ENCODE measurements at regions not wholly inside any gene's neighbourhood (a gene's known extent, or its start where the extent isn't known, plus 50 kb on each side); places are given as distances from the start of the nearest gene placed in this dataset.

- no CpG with 5 or more reads among the region's 1 CpG for WGBS, 2 experiments (ENCODE audit: extremely low coverage in 2 of 2, insufficient read length in 1 of 2)
- Histone ChIP-seq H3K4me1 (ENCODE audit: control insufficient read depth, insufficient read depth, low read length) (no peaks in the 10 kb centered on the region), H3K9me1 (ENCODE audit: insufficient read depth, low read length) (no peaks in the 10 kb centered on the region), H2AK9ac (replicated peaks; ENCODE audit: low read depth, low read length, poor library complexity) (no peak overlapping the region), H2BK5ac (ENCODE audit: low read depth, low read length, poor library complexity, severe bottlenecking) (no peak overlapping the region), H3K27me3 (ENCODE audit: control insufficient read depth, insufficient read depth, low read length) (peaks cover 4% of the 10 kb centered on the region), H2AFZ (replicated peaks; ENCODE audit: low read length, poor library complexity) (no peak overlapping the region), H3K9me3 (ENCODE audit: control insufficient read depth, insufficient read depth, low read length) (no peaks in the 10 kb centered on the region), H3K4me2 (ENCODE audit: low read depth, low read length) (no peak overlapping the region), H3K27ac (ENCODE audit: insufficient read depth, low read length) (no peak overlapping the region), H2AK5ac (ENCODE audit: low read depth, low read length) (no peak overlapping the region), H3K4ac (ENCODE audit: low read depth, low read length) (no peak overlapping the region), H3K14ac (replicated peaks; ENCODE audit: low read depth, low read length) (no peak overlapping the region), H4K5ac (ENCODE audit: low read depth, low read length) (no peak overlapping the region), H3K36me3 (ENCODE audit: control insufficient read depth, insufficient read depth, low read length) (no peaks in the 10 kb centered on the region), H3K18ac (ENCODE audit: low read depth, low read length) (no peak overlapping the region), H3K79me1 (ENCODE audit: low read depth in 1 of 2, low read length in 2 of 2) (no peaks in the 10 kb centered on the region), H3K9ac (ENCODE audit: low read depth, low read length) (no peak overlapping the region), H2BK120ac (ENCODE audit: low read depth, low read length) (no peak overlapping the region), H4K91ac (ENCODE audit: insufficient read depth, low read depth, low read length) (no peak overlapping the region), H4K20me1 (ENCODE audit: insufficient read depth, low read length) (no peaks in the 10 kb centered on the region), H2BK20ac (ENCODE audit: low read depth, low read length) (no peak overlapping the region), H3K23ac (ENCODE audit: low read depth, low read length) (no peak overlapping the region), H4K8ac (ENCODE audit: low read depth in 2 of 2, low read length in 2 of 2) (no peak overlapping the region), H2BK15ac (ENCODE audit: low read depth, low read length) (no peak overlapping the region), H3K56ac (ENCODE audit: extremely low read depth, insufficient read depth, low read length) (no peak overlapping the region), H3K4me3 (ENCODE audit: insufficient read depth, low read depth, low read length) (no peak overlapping the region)
- BruUV-seq (replicated peaks): no TSS peak
- intact Hi-C loops (cut with micrococcal nuclease) (no loop called here), dilution Hi-C loops (cut with HindIII; ENCODE audit: low sequenced_read_pairs, unreplicated experiment) (no loop called here), in situ Hi-C loops (cut with MboI; ENCODE audit: low sequenced_read_pairs) (no loop called here)
- no peak for TF ChIP-seq USF2 (IDR thresholded peaks at IDR 0.05; ENCODE audit: low read depth, low read length)
- TF ChIP-seq CHD1 (IDR thresholded peaks at IDR 0.05; ENCODE audit: low read depth, low read length): no peak
- TF ChIP-seq CTCF (conservative IDR thresholded peaks at IDR 0.05; ENCODE audit: low read depth, low read length): no peak
- TF ChIP-seq MAZ (IDR thresholded peaks at IDR 0.05; ENCODE audit: borderline replicate concordance, low read depth, low read length): no peak
- TF ChIP-seq POLR2A (IDR thresholded peaks at IDR 0.05; ENCODE audit: low read depth, low read length): no peak
- TF ChIP-seq FOS (IDR thresholded peaks at IDR 0.05; ENCODE audit: low read depth, low read length): no peak
- TF ChIP-seq CEBPB (IDR thresholded peaks at IDR 0.05; ENCODE audit: low read depth, low read length): no peak
- no peak for TF ChIP-seq RCOR1 (IDR thresholded peaks at IDR 0.05; ENCODE audit: insufficient replicate concordance, low read length)
- no peak for TF ChIP-seq RAD21 (IDR thresholded peaks at IDR 0.05; ENCODE audit: low read length)
- no peak for TF ChIP-seq RFX5 (IDR thresholded peaks at IDR 0.05; ENCODE audit: low read depth, low read length)
- TF ChIP-seq MAFK (IDR thresholded peaks at IDR 0.05; ENCODE audit: low read depth, low read length): no peak
- no peak for TF ChIP-seq NFE2L2 (IDR thresholded peaks at IDR 0.05; ENCODE audit: low read depth, low read length)
- CTCF ChIA-PET: interaction anchor here (0.6 to 0.7 kb wide), 2 partner anchors 28 to 425 kb away, joined by 3 to 4 read pairs; no protein-coding TSS in a partner anchor
- POLR2A ChIA-PET (ENCODE audit: unreplicated experiment): no interaction called here
- ATAC-seq (ENCODE audit: low read depth): no peak
- no peak for DNase-seq
These were observed 167.7 kb downstream of the FHIP1A start for GRCh38 chr4:151576627-151577026.

All from IMR-90 (cell line).